GM18868 (cell line): ENCODE measurements at regions not wholly inside any gene's neighbourhood (a gene's known extent, or its start where the extent isn't known, plus 50 kb on each side); places are given as distances from the start of the nearest gene placed in this dataset.

Source experiments
- ATAC-seq: cut with Tn5 transposase; IDR thresholded peaks from one replicate; pipeline ENCODE4 v1.9.1; 2021; ENCODE audit warnings: mild to moderate bottlenecking, moderate library complexity; ENCODE audit not compliant: unreplicated experiment

DNA sequence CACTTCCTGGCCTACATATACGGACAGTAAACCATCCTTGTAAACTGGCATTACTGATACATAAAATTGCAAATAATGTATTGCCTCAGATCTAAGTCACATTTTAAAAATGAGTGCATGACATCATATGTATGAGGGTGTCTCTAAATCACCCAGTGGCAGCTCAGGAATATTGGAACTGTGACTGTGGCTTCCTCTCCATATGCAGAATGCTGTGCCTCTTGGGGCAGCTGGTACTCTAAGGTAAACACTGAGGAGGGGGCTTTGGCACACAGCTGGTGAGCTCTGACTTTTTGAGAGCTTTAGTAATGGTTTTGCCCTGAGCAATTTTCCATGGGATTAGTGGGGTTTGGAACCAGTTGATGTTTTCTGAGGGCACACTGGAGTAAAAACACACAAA, 263.7 kb downstream of the BMP4 start:
- ATAC-seq = no peak

GRCh38 chr14:53692451-53692850, 264.2 kb downstream of the BMP4 start:
- ATAC-seq = no peak

DNA sequence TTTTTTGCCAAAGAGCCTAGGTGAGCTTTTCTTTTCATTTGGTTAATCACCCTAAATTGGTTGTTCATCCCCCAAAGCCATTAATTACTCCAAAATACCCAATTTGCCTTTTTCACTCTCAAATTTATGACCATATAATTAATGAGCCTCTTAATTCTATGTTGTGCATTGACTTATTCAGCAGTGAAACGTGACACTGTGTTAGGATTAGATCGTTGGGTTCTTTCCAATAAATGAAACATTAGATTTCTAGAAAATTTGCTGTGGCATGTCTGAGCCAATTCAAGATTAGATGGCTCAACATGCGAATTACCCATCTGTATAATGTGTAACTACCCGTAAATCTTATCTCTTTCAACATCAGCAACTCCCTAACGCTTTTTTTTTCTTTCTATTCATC, 273.4 kb downstream of the BMP4 start:
- ATAC-seq = no peak

DNA sequence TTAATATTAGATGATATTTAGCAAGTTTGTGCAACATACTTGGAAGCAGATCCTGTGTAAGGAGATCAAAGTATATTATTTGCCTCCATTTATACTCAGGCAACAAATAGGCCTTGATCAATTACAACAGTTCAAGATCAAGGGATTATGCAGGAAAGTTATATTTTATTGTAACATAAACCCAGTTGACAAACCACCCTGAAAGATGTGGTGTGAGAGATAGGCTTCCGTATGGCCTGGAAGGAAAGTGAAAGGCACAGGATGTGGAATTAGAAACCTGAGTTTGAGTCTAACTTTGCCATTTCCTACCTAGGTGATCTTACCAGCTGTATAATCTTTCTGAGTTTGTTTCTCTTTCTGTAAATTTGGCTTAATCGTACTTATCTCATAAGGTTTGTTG, 284.1 kb downstream of the BMP4 start:
- no peak for ATAC-seq

DNA sequence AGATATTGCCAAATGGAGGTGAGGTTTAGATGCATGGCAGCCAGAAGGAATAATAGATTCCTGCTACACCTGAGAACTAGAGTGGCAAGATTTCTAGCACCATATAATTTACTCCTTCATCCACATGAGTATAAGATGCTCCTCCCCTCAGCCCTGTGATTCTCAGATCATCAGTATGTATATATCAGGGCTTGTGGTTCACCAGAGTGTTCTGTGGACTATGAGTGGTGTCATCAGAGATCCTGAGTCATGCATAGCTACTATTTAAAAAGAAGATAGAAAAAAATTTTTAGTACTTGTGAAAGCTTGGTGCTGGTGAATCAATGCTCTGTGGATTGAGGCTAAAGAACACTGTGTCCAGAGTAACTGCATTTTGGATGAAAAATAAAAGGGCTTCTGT, 285.9 kb downstream of the BMP4 start:
- ATAC-seq = peak; percentile 49

GRCh38 chr14:53668897-53669296, 287.7 kb downstream of the BMP4 start:
- ATAC-seq = no peak

GRCh38 chr14:53663709-53664108, 292.9 kb downstream of the BMP4 start:
- ATAC-seq = no peak

DNA sequence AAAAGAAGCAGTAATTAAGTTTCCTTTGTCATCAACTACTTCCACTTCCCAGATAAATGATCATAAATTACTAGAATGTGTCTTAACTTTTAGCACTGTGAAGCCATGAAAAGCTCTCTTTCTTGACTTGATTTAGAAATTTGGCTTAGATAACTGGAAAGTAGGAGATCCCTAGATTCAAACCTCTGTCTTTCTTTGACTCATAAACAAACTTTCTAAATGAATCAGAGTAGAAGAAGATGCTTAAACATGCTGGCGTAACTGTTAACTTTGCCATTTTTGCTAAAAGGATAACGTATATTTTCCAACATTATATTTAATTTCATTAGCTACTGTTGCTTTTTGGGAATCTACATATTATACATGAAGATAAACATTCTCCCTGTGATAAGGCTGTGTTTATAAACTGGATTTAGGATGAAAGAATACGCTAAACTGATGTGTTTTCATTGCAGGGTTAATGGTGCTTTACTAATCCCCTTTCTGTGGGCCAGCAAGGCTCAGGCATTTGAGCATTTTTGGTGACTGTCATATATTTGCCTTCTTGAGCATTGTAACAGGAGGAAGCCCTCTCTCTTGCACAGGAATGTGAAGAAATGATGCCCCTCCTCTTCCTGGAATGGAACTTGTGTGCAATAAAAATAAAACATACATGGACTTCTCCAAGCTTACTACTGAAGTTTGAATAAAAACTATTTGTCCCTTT, 301.4 kb downstream of the BMP4 start:
- ATAC-seq = peak; percentile 88

- no peak for ATAC-seq
These were observed 304.6 kb downstream of the BMP4 start for GRCh38 chr14:53652068-53652467.

GRCh38 chr14:53651096-53651740, 305.4 kb downstream of the BMP4 start:
- no peak for ATAC-seq

- no peak for ATAC-seq
These were observed 309.7 kb downstream of the BMP4 start for GRCh38 chr14:53646925-53647324.

GRCh38 chr14:53640695-53641094, 315.9 kb downstream of the BMP4 start:
- no peak for ATAC-seq

GRCh38 chr14:53638966-53639365, 317.7 kb downstream of the BMP4 start:
- no peak for ATAC-seq

DNA sequence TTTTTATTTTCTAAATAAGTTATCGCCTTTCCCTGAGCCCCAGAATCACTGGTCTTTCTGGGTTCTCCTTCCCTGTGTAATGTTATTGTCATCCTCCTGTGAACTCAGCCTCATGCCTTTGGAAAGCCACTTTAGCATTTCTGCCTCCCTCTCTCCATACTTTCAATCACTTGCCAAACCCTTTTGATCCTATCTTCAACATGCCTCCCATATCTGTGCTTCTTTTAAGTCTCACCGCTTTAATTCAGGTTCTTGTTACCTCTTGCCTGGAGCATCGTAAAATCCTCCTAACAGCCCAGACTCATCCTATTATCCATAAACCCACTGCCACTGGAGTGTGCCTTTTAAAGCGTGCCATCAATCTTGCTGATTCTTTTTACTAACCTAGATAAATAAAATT, 321.8 kb downstream of the BMP4 start:
- no peak for ATAC-seq

DNA sequence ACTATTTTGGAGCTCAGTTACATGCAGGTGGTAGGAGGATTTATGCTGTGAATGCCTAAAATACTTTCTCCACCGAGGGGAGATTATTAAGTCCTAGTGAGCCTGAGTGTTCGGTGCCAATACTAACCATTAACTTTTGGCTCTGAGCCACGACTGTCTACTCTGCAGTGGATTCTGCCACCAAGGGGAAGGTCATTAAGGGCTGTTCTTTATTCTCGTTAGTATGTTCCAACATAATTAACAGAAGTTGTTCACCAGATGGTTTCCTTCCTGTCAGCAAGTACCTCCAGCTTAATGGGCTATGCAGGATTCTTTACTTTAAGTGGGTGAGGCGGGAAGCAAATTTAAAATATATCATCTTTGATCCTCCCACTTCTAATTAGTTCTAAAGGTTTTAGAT, 326.3 kb downstream of the BMP4 start:
- no peak for ATAC-seq

- ATAC-seq = no peak
These were observed 327.7 kb downstream of the BMP4 start for GRCh38 chr14:53628732-53629430.

GRCh38 chr14:53628261-53628660, 328.4 kb downstream of the BMP4 start:
- ATAC-seq = no peak

DNA sequence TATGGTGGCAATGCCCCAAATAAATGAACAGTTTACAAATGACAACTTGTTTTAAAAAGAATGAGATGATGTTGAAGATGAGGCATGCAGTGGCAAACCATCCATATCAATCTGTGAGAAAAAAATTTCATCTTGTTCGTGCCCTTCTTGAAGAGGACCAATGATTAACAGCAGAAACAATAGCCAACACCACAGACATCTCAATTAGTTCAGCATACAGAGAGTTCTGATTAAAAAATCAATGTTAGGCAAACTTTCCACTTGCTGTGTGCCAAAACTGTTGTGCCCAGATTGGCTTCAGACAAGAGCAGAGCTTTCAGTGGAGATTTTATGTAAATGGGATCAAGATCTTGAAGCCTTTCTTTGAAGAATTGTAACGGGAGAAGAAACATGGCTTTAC, 329.9 kb downstream of the BMP4 start:
- ATAC-seq = no peak

DNA sequence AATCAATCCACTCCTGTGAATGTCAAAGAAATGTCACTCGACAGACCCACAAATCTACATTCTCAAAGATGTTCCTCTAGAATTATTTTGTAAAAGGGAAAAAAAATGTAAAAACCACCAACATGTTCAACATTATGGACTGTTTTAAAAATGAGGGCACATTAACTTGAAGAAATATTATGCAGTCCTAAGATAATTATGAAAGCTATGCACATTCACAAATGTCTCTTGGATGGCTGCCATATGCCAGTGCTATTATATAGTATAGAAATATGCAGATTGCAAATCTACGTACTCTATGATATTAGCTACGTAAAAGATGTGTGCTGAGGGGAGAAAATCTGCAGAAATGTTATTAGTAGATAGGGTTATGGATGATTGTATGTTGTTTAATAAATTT, 334.2 kb downstream of the BMP4 start:
- no peak for ATAC-seq

DNA sequence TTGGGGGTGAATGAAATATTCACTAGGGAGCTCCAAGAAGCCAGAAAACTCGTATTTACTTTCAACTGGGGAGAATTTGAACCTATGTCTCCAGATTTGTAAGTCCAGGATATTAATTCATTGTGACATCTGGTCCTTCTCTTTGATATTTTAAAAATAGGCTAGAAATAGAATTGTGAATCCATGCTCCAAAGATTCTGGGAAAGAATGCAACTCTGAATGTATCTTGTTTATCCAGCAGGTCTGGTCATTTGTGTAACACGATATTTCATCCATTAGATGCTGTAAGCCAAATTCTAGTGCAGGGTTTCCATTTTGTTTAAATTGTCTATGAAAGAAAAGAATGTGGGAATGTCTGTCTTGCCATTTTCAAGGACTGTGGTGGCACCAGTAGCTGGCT, 334.7 kb downstream of the BMP4 start:
- no peak for ATAC-seq

- ATAC-seq = peak; percentile 52
These were observed 335.2 kb downstream of the BMP4 start for GRCh38 chr14:53621433-53621832.

GRCh38 chr14:53620890-53621289, 335.7 kb downstream of the BMP4 start:
- peak; percentile 56 for ATAC-seq
